ENCODE measurements at regions not wholly inside any gene's neighbourhood (a gene's known extent, or its start where the extent isn't known, plus 50 kb on each side); places are given as distances from the start of the nearest gene placed in this dataset.

DNA sequence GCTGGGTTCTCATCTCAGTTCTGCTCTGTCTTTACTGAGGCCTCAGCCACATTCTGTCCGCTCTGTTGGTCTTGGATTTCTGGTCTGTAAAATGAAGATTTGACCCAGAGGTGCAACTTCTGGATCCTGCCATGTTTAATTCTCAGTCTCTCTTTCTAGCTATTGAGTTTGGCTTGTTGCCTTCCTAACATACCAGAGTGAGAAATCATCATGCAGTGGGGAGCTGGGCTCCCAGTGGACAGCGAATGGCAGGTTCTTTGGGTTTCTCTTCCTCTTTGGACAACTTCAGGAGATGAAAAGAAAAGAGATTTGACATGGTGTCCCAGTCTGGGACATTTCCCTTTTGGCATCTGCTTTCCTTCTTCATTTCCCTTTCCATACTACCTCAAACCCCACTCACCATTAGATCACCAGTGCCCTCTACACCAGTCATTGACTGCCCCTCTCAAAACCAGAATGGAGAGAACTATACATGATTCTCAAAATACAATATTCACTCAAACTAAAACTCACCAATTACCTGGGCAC is 334.7 kb downstream of the ACTL7B start:
- TF ChIP-seq, protein P1, sequence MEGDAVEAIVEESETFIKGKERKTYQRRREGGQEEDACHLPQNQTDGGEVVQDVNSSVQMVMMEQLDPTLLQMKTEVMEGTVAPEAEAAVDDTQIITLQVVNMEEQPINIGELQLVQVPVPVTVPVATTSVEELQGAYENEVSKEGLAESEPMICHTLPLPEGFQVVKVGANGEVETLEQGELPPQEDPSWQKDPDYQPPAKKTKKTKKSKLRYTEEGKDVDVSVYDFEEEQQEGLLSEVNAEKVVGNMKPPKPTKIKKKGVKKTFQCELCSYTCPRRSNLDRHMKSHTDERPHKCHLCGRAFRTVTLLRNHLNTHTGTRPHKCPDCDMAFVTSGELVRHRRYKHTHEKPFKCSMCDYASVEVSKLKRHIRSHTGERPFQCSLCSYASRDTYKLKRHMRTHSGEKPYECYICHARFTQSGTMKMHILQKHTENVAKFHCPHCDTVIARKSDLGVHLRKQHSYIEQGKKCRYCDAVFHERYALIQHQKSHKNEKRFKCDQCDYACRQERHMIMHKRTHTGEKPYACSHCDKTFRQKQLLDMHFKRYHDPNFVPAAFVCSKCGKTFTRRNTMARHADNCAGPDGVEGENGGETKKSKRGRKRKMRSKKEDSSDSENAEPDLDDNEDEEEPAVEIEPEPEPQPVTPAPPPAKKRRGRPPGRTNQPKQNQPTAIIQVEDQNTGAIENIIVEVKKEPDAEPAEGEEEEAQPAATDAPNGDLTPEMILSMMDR (IDR thresholded peaks at IDR 0.05) = no peak
- no peak for TF ChIP-seq POLR2A (IDR thresholded peaks at IDR 0.05)

Data from adrenal gland (tissue), 5 donors.